ES-I3 (cell line): ENCODE measurements at regions not wholly inside any gene's neighbourhood (a gene's known extent, or its start where the extent isn't known, plus 50 kb on each side); places are given as distances from the start of the nearest gene placed in this dataset.
"Not testable (repeated sequence)": the region's sequence is repeated elsewhere in the genome, so short reads cannot be mapped to it uniquely, and the experiment has no call there.

Experiments
- H3K36me3 ChIP-seq: 2 replicates; pipeline ENCODE4 v1.6.1; 2013; ENCODE audit warnings: mild to moderate bottlenecking, low read length, control low read depth, moderate library complexity; ENCODE audit not compliant: insufficient read depth
- H3K4me1 ChIP-seq: 2 replicates; pipeline ENCODE4 v1.6.1; 2013; ENCODE audit warnings: mild to moderate bottlenecking, control low read depth, low read length; ENCODE audit not compliant: insufficient read depth
- H3K9ac ChIP-seq: 2 replicates; pipeline ENCODE4 v1.6.1; 2013; ENCODE audit warnings: low read depth, mild to moderate bottlenecking, low read length, moderate library complexity
- H3K9me3 ChIP-seq: 2 replicates; pipeline ENCODE4 v1.6.1; 2013; ENCODE audit warnings: mild to moderate bottlenecking, low read length, moderate library complexity; ENCODE audit not compliant: control insufficient read depth, insufficient read depth

DNA sequence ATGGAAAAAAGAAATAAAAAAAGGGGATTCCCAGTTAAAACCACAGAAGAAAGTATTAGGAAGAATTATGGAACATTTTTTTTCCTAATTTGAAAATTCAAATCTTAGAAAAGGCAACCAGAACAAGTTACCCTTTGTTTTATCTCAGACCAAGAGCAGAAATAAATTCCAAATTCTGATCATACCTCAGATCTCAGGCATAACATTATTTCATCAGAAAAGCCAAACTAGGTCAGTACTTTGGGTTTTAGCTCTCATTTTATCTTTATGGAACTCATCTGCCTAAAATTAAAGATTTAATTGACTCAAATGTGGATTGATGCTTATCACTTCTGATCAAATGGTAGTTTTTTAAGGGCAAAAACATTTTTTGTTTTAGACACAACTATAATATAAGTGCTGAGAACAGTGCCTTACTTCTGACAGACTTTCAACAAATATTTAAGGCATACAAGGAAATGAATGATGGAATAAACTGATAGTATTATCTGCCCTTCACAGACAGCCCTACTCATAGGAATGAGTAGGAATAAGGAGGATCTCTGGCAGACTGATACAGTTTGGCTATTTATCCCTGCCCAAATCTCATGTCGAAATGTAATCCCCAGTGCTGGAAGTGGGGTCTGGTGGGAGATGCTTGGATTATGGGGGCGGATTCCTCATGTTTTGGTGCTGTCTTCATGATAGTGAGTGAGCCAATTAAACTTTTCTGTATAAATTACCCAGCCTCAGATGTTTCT lies 245.3 kb upstream of the PITX2 start:
- Histone ChIP-seq H3K9me3 (no peaks in the 10 kb centered on the region), H3K36me3 (no peaks in the 10 kb centered on the region), H3K4me1 (no peaks in the 10 kb centered on the region), H3K9ac (no peak overlapping the region)

DNA sequence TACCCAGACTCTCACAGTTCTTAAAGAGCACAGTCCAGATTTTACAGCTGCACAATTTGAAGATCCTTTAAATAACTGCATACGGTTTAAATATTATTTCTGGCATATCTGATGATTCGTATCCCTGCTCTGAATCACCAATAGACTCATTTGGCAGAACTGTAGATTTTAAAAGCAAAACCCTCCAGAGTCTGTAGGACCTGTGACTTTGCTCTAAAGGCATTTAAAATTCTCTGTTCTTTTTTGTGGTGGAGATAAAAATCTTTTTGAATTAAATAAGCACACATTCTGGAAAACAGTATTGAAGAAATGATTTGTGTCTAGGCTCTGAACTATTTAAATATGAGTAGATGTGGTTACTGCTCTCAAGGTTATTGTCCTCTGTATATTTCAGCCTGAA lies 246.2 kb upstream of the PITX2 start:
- no peaks in the 10 kb centered on the region for H3K36me3 ChIP-seq
- no peak overlapping the region for H3K9ac ChIP-seq
- no peaks in the 10 kb centered on the region for H3K4me1 ChIP-seq
- H3K9me3 ChIP-seq, result no peaks in the 10 kb centered on the region

DNA sequence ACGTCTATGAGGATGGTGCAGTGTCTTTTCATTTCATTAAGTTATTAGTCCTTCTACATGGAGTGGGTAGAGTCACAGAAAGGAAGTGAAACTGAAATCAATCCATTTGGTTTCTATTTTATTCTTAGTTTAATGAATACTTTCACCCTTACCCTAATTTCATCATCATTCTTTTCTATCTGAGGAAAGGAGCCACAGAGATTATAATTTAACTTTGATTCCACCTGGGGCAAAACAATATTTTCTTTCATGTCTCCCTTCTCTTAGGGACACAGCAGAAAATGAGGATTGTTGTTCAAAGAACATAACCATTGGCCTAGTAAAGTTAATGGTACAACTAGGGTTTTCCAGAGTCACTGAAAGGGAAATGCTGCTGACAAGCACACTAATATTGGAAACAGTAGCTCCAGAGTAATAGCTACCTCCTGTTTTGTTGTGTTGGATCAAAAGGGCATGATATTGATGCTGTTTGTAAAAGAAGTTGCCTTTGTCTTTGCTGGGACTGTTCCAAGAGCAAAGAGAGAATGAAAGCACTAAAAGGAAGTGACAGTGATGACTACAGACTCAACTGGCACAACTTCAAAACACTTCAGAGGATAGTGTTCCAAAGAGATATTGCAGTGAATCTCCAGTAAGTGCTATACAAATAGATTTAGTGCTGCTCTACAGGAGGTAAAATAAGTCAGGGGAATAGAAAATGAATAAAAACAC lies 247.1 kb upstream of the PITX2 start:
- Histone ChIP-seq H3K9ac (no peak overlapping the region), H3K4me1 (no peaks in the 10 kb centered on the region), H3K36me3 (no peaks in the 10 kb centered on the region), H3K9me3 (no peaks in the 10 kb centered on the region)

DNA sequence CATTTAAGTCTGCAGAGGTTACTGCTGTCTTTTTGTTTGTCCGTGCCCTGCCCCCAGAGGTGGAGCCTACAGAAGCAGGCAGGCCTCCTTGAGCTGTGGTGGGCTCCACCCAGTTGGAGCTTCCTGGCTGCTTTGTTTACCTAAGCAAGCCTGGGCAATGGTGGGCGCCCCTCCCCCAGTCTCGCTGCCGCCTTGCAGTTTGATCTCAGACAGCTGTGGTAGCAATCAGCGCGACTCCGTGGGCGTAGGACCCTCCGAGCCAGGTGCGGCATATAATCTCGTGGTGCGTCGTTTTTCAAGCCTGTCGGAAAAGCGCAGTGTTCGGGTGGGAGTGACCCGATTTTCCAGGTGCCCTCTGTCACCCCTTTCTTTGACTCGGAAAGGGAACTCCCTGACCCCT lies 253.3 kb upstream of the PITX2 start:
- H3K4me1 ChIP-seq, H3K36me3 ChIP-seq, H3K9me3 ChIP-seq: not testable (repeated sequence)
- H3K9ac ChIP-seq, result peak overlapping the region; percentile 79

DNA sequence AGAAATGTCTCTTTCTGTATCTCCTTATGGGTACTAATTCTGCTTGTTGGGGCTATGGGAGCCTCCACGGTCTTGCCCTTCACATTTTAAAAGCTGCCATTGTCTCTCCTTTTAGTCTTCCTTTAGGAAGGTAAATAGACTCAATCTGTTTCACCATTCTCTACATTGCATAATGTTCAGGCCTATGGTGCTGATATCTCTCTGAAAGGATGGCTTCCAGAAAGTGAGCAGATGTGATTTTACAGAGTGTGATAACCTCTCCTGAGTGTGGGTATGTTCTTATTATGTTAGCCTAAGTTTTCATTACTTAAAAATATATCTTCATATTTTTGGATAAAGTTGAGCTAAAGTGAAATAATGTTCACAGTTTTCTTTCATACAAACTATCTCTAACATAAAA lies 254.0 kb upstream of the PITX2 start:
- H3K9ac ChIP-seq, result peak overlapping the region; percentile 79

DNA sequence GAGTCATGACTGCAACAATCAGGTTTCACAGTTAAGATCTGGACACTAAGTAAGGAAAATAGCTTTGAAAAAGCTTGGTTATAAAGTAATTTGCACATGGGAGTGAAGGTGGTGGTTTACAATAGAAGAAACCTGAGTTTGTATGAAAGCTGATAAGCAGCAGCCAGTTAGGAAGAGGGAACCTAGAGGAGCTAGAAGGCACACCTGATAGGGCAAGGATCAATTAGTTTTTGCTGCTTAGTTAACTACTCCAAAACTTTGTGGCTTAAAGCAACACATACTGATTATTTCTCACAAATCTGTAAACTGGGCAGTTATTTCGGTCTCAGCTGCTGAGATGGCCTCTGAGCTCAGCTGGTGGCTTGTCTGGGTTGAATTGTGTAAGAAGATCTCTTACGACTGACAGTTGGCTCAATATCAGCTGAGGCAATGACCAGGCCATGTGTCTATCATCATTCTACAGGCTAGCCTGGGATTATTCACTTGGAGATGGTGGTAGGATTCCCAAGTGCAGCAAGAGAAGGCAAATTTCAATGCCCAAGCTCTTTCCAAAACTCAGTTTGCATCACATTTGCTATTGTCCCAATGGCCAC lies 255.0 kb upstream of the PITX2 start:
- H3K36me3 ChIP-seq, result no peaks in the 10 kb centered on the region
- H3K9me3 ChIP-seq, result no peaks in the 10 kb centered on the region; the same call in 1 of the 2 replicates

More for the DNA sequence above, 254.0 kb upstream of the PITX2 start:
- no peaks in the 10 kb centered on the region for H3K36me3 ChIP-seq
- peaks cover 3% of the 10 kb centered on the region for H3K4me1 ChIP-seq
- H3K9me3 ChIP-seq, result no peaks in the 10 kb centered on the region; the same call in 1 of the 2 replicates

DNA sequence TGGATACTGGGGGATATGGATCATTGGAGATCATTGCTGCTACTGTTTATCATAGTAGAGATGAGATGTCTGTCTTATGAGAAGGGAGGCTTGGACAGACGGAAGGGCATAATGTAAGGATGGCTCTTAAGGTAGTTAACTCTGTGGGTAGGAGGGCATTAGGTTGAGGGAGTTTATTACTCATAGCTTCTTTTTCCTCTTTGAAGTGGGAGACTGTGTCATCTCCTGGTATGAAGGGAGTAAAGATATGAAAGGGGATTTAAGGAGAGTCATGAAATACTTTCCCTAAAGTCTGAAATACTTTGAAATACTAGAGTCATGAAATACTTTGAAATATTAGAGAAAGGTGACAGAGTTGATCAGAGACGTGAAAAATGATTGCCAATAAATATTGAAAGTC lies 255.5 kb upstream of the PITX2 start:
- Histone ChIP-seq H3K36me3 (no peaks in the 10 kb centered on the region), H3K9ac (no peak overlapping the region), H3K9me3 (no peaks in the 10 kb centered on the region; the same call in 1 of the 2 replicates), H3K4me1 (peaks cover 3% of the 10 kb centered on the region)

More for the DNA sequence above, 255.0 kb upstream of the PITX2 start:
- Histone ChIP-seq H3K4me1 (peaks cover 3% of the 10 kb centered on the region), H3K9ac (no peak overlapping the region)

DNA sequence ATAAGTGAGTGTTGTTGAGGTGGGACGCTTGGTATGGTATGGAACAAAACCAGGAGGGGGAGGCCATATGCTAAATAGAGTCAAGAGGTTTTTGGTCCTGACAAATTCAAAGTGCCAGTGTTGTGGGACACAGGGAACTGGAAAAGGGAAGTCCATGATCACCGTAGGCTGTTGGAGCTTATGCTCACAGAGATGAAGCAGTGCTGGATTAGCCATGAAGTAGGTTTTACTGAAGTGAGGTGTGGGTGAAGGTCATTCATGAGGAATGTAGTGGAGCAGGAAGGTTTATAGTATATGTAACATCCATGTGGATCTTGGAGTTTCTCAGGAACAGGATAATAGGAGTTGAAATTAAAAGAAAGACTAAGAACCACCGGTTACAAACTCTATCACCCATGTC lies 256.1 kb upstream of the PITX2 start:
- Histone ChIP-seq H3K36me3 (no peaks in the 10 kb centered on the region), H3K9me3 (no peaks in the 10 kb centered on the region; the same call in 1 of the 2 replicates), H3K4me1 (peaks cover 3% of the 10 kb centered on the region)

DNA sequence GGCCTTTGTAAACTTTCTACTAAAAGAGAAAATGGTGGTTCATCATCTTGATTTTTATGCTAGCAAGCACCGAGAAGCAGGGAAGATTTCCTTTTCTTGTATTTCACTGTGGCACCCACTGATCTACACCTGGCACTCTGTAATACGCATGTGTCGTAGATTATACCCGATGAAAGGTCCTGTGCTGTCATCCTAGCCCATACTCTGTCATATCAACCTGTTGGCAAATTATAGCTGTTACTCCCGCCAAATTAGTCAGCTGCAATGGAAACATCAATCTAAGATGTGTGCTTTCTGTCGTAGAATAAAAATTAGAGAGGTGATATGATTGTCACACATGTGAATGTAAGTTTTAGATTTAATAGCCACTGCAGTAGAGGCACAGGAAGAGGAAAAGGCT lies 263.4 kb upstream of the PITX2 start:
- Histone ChIP-seq H3K9me3 (no peaks in the 10 kb centered on the region), H3K36me3 (no peaks in the 10 kb centered on the region), H3K4me1 (no peaks in the 10 kb centered on the region), H3K9ac (no peak overlapping the region)

More for the DNA sequence above, 256.1 kb upstream of the PITX2 start:
- no peak overlapping the region for H3K9ac ChIP-seq

DNA sequence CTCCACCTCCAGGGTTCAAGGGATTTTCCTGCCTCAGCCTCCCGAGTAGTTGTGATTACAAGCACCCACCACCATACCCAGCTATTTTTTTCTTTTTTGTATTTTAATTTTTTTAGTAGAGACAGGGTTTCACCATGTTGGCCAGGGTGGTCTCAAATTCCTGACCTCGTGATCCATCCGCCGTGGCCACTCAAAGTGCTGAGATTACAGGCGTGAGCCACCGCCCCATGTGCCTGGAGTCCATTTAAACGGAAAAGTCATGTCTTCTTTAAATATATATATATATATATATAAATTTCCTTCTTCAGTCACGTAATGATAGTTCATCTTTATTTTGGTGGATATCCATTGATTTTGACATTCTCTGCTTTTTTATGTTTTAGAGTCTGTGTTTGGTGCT lies 264.0 kb upstream of the PITX2 start:
- no peak overlapping the region for H3K9ac ChIP-seq
- H3K9me3 ChIP-seq, result no peaks in the 10 kb centered on the region
- no peaks in the 10 kb centered on the region for H3K4me1 ChIP-seq
- H3K36me3 ChIP-seq, result no peaks in the 10 kb centered on the region

DNA sequence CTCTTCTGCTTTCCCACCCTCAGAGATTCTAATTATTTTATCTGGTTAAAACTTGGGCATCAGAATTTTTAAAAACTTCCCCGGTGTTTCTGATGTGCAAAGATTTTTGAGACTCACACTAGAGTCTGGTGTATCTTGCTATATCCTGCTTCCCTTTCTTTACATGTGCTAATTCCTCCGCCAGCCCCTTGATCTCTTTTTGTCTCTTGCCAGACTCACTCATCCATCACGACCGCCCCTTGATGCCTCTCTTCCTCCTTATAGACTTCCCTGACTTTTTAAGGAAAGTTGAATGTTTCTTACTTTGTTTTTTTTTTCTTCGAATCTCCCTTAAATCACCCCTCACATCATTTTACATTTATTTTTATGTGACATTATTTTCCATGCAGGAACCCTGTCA lies 274.9 kb upstream of the PITX2 start:
- Histone ChIP-seq H3K4me1 (peaks cover 17% of the 10 kb centered on the region; the same call in 1 of the 2 replicates), H3K36me3 (no peaks in the 10 kb centered on the region), H3K9me3 (no peaks in the 10 kb centered on the region), H3K9ac (no peak overlapping the region)

DNA sequence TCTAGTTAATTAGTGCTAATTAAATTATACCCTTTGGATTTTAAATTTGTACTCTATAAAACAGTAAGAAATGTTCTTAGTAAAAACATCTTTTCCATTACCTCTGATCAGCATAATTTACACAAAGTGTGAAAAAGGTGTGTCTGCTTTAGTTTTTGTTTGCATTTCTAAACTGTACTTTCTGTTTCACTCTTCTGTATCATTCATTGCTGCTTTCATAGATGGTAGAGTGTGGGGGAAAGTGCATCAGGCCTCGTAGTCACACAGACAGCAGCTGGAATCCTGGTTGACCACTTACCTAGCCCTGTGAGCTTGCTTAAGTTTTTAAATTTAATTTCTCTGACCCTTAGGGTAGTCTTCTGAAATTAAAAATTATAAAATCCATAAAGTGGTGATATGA lies 275.4 kb upstream of the PITX2 start:
- H3K9me3 ChIP-seq, result no peaks in the 10 kb centered on the region
- H3K36me3 ChIP-seq, result no peaks in the 10 kb centered on the region
- H3K9ac ChIP-seq, result no peak overlapping the region
- peaks cover 17% of the 10 kb centered on the region; the same call in 1 of the 2 replicates for H3K4me1 ChIP-seq

DNA sequence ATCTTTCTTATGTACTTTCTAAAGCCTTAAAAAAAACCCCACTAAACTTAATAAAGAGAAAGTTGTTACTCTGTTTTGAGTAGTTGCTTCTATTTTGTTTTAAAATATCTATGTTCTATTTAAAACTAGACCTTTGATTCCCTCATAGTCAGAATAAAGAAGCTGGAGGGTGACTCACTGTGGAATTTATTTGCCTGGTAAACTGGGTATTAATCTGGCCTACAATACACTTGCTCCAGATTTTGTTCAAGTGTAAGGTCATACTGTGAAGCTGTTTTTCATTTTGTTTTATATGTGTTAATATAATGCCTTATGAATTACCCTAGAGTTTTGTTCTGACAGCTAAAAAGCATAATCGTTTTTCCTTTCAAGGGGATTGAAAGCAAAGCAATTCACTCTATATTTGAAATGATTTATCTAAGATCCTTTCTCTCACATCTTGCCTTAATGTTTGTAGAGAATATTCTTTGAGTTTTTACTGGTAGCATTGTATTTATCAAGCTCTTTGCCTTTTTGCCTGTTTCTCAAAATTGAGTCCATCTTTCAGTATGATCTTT lies 277.4 kb upstream of the PITX2 start:
- Histone ChIP-seq H3K4me1 (peaks cover 17% of the 10 kb centered on the region; the same call in 1 of the 2 replicates), H3K36me3 (no peaks in the 10 kb centered on the region), H3K9ac (no peak overlapping the region), H3K9me3 (no peaks in the 10 kb centered on the region)

DNA sequence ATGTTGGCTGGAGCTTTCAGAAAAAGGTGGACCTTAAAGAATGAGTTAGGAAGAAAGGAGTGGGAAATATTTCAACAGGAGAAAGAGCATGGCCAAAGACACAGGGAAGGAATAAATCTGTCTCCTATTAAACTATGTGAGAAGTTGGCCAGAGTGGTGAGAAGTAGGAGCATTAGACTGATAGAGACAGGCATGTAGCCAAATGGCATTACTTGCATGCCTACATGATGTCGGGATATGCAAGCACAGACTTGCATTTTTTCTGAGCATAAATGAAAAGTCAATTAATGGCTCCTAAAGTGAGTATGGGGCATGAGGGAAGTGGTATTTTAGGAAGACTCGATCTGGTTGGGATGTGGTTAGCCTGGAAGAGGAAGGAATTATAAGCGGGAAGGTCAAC lies 279.6 kb upstream of the PITX2 start:
- no peaks in the 10 kb centered on the region for H3K36me3 ChIP-seq
- H3K4me1 ChIP-seq, result peaks cover 17% of the 10 kb centered on the region; the same call in 1 of the 2 replicates
- H3K9ac ChIP-seq, result no peak overlapping the region
- no peaks in the 10 kb centered on the region for H3K9me3 ChIP-seq
